ENCODE measurements at regions not wholly inside any gene's neighbourhood (a gene's known extent, or its start where the extent isn't known, plus 50 kb on each side); places are given as distances from the start of the nearest gene placed in this dataset.

DNA sequence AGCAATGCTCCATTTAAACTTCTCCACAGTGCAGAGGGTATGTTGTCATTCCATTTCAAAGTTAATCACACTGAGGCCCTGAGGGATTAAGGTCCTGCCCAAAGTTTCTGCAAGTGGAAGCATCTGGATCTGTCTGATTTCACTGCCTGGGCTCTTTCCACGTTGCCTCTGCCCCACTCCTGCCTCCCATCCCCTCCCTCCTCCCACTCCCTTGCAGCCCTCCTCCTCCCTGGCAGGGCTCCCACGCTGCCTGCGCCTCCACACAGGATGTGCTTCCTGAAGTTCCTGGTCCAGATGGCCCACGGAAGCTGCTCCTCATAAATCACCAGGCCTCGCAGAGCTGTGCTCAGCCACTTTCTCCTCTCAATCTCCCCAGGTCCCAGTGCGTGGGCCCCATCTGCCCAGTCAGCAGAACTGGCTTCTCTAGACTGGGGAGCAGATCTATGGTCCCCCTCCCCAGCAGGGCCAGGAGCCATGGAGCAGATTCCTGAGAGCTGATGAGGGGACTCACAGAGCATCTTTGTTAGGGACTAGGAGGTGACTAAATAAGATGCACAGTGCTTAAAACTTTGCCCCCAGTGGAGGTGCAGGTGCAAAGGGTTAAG is 65.4 kb upstream of the MAFB start:
- no peak overlapping the region for H3K27ac ChIP-seq (ENCODE audit: insufficient read depth, low read depth, low read length)
- BruUV-seq (replicated peaks) = no TSS peak
- POLR2A ChIA-PET = no interaction called here
- H3K4me3 ChIP-seq (replicated peaks in 1 of 3; ENCODE audit: insufficient read depth in 1 of 3, low read depth in 1 of 3, low read length in 3 of 3) = no peak overlapping the region
- peak overlapping the region; percentile 13 for H2AFZ ChIP-seq (ENCODE audit: low read depth, low read length)
- dilution Hi-C loops (cut with MboI; ENCODE audit: extremely low pct_ligation_motif_present, low sequenced_read_pairs) = no loop called here
- intact Hi-C loops (cut with micrococcal nuclease) = loop anchor here (10.0 kb wide), 1 partner anchor 320 kb away; no protein-coding TSS in a partner anchor
- CTCF ChIA-PET = interaction anchor here (0.6 to 7.7 kb wide), 3 partner anchors 10 to 209 kb away, joined by 3 to 47 read pairs (median 4); no protein-coding TSS in a partner anchor
- peak; percentile 75 for FAIRE-seq
- H3K4me1 ChIP-seq (ENCODE audit: control insufficient read depth, extremely low read depth, insufficient read depth, low read length) = peaks cover 22% of the 10 kb centered on the region
- no peak for TF ChIP-seq FOS (IDR thresholded peaks at IDR 0.05; ENCODE audit: borderline replicate concordance, insufficient read depth, low read length)
- no peak for TF ChIP-seq EZH2 (IDR thresholded peaks at IDR 0.05; ENCODE audit: borderline replicate concordance, low read depth, low read length, severe bottlenecking)
- no peak for TF ChIP-seq GATA2 (IDR thresholded peaks at IDR 0.05; ENCODE audit: insufficient read depth, insufficient read length, low read depth, low read length)
- TF ChIP-seq, protein P1, sequence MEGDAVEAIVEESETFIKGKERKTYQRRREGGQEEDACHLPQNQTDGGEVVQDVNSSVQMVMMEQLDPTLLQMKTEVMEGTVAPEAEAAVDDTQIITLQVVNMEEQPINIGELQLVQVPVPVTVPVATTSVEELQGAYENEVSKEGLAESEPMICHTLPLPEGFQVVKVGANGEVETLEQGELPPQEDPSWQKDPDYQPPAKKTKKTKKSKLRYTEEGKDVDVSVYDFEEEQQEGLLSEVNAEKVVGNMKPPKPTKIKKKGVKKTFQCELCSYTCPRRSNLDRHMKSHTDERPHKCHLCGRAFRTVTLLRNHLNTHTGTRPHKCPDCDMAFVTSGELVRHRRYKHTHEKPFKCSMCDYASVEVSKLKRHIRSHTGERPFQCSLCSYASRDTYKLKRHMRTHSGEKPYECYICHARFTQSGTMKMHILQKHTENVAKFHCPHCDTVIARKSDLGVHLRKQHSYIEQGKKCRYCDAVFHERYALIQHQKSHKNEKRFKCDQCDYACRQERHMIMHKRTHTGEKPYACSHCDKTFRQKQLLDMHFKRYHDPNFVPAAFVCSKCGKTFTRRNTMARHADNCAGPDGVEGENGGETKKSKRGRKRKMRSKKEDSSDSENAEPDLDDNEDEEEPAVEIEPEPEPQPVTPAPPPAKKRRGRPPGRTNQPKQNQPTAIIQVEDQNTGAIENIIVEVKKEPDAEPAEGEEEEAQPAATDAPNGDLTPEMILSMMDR (IDR thresholded peaks at IDR 0.05; ENCODE audit: extremely low read depth in 1 of 2, insufficient read depth in 1 of 2, low read depth in 1 of 2, low read length in 2 of 2) = no peak
- TF ChIP-seq JUN (IDR thresholded peaks at IDR 0.05; ENCODE audit: borderline replicate concordance, insufficient read depth, insufficient read length, low read depth) = no peak
- no peak for TF ChIP-seq POLR2AphosphoS5 (IDR thresholded peaks at IDR 0.05; ENCODE audit: insufficient read depth, low read depth, low read length)
- no peak for TF ChIP-seq POLR2A (IDR thresholded peaks at IDR 0.05; ENCODE audit: low read depth, low read length)
- no peak for TF ChIP-seq MAX (IDR thresholded peaks at IDR 0.05; ENCODE audit: insufficient read depth, insufficient read length)
- no peak for TF ChIP-seq MYC (IDR thresholded peaks at IDR 0.05; ENCODE audit: low read depth, low read length)
- no peak overlapping the region for H3K9ac ChIP-seq (replicated peaks; ENCODE audit: extremely low read depth, insufficient read depth, low read length)
- peak; percentile 84 for DNase-seq (ENCODE audit: low read depth, low spot score)
- H3K79me2 ChIP-seq (ENCODE audit: control insufficient read depth, insufficient read depth, low read length) = no peaks in the 10 kb centered on the region
- H3K9me1 ChIP-seq (replicated peaks; ENCODE audit: control insufficient read depth, extremely low read depth, insufficient read depth, low read length) = no peaks in the 10 kb centered on the region
- H3K36me3 ChIP-seq (ENCODE audit: control insufficient read depth in 2 of 2, extremely low read depth in 1 of 2, insufficient read depth in 2 of 2, low read length in 2 of 2) = no peaks in the 10 kb centered on the region
- no peaks in the 10 kb centered on the region for H3K27me3 ChIP-seq (ENCODE audit: control insufficient read depth in 2 of 2, insufficient read depth in 2 of 2, low read length in 2 of 2)
- H4K20me1 ChIP-seq (replicated peaks; ENCODE audit: control insufficient read depth, extremely low read depth, insufficient read depth, low read length) = no peaks in the 10 kb centered on the region
- H3K4me2 ChIP-seq (ENCODE audit: insufficient read depth, low read length) = no peak overlapping the region
- H3K9me3 ChIP-seq (replicated peaks; ENCODE audit: control insufficient read depth, insufficient read depth, low read length) = no peaks in the 10 kb centered on the region
